ENCODE measurements at regions not wholly inside any gene's neighbourhood (a gene's known extent, or its start where the extent isn't known, plus 50 kb on each side); places are given as distances from the start of the nearest gene placed in this dataset.

- in situ Hi-C loops (cut with HindIII; ENCODE audit: low sequenced_read_pairs), result no loop called here
Observed at GRCh38 chr12:69027411-69027881, 94.5 kb upstream of the CPM start.

DNA sequence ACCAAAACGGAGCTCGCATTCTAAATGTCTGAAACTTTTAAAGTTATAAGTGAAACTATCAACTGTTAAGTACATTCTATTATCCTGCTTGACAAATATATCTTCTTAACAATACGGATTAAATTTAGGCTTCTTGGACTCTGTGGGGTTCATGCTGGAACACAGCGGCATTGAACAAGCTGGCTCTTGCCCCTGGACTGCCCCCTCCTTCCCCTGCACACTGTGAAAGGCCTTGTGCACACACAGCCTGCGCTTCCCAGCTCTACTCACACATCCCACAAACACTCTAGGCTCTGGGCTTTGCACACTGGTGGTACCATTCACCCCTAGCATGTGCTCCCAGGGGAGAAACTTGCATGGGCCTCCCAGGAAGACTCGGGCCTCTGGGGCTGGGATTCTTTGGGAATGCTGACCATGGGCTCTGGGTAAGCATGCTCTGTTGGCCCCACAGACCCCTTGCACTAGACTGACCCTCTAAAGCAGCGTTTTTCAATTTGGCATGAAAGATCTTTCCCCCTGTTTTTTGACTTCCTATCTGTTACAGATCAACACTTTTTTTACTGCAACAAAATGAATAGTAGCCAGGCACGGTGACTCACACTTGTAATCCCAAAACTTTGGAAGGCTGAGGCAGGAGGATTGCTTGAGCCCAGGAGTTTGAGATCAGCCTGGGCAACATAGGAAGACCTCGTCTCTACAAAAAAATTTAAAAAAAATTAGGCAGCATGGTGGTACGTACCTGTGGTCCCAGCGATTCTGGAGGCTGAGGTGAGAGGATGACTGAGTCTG lies 96.2 kb upstream of the CPM start:
- in situ Hi-C loops (cut with HindIII; ENCODE audit: low sequenced_read_pairs), result no loop called here

DNA sequence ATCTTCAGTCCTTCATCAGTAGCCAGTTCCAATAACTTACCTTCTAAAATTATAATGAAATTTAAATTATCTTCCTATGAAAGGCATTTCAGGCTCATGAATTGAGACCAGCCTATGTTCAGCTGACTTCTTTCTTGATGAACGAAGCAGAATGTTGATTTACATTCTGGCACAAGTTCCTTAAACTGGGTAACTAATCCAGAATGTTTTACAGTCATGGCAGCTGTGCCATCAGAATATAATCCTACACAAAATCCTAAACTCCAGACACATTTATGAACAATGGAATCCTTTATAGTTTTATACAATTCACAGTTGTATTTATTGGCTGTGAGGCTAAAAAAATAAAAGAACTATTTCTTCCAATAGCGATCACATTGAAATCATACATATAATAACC lies 97.3 kb upstream of the CPM start:
- in situ Hi-C loops (cut with HindIII; ENCODE audit: low sequenced_read_pairs), result no loop called here

DNA sequence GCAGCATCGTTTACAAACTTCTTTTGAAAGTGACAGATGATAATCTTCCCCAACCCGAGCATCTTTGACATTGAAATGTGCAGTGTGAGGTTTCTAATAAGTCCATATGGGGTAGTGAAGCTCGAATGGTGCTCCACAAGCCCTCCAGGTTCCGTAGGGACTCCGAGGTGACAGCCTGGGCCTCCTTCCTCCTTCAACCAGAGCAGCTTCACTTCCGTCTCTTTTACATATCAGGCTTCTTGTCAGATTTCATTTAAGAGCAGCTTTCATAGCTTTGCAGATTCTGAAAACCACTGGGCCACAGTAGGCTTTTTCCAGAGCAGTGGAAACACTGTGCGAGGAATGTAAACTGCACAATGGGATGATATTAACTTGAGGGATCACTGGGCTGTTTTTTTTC lies 103.6 kb upstream of the CPM start:
- in situ Hi-C loops (cut with HindIII; ENCODE audit: low sequenced_read_pairs), result no loop called here

DNA sequence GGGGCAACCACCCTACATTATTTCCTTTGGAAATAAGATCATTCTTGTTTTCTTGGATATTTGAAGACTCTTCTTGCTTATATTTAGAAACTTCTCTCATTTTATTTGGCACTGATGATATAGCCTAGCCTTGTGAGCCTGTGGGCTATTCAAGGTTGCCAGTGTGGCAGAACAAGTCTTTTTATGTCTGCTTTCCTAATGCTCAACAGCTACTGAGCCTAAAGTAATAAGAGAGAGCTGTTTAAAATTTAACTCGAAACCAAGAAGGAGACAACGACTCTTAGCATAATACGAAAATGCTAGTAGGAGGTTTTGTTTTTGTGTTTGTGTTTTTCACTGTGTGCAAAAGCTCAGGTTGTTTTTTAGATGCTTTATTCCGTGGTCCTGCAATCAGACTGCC lies 104.0 kb upstream of the CPM start:
- in situ Hi-C loops (cut with HindIII; ENCODE audit: low sequenced_read_pairs), result no loop called here

- in situ Hi-C loops (cut with HindIII; ENCODE audit: low sequenced_read_pairs), result no loop called here
Observed at GRCh38 chr12:69039911-69040310, 106.9 kb upstream of the CPM start.

- in situ Hi-C loops (cut with HindIII; ENCODE audit: low sequenced_read_pairs), result no loop called here
Observed at GRCh38 chr12:69042557-69042956, 109.6 kb upstream of the CPM start.

GRCh38 chr12:69042970-69043369 lies 110.0 kb upstream of the CPM start:
- in situ Hi-C loops (cut with HindIII; ENCODE audit: low sequenced_read_pairs), result no loop called here

- in situ Hi-C loops (cut with HindIII; ENCODE audit: low sequenced_read_pairs), result loop anchor here (5.0 kb wide), 1 partner anchor 63 kb away; no protein-coding TSS in a partner anchor
Observed at GRCh38 chr12:69044887-69045286, 111.9 kb upstream of the CPM start.

DNA sequence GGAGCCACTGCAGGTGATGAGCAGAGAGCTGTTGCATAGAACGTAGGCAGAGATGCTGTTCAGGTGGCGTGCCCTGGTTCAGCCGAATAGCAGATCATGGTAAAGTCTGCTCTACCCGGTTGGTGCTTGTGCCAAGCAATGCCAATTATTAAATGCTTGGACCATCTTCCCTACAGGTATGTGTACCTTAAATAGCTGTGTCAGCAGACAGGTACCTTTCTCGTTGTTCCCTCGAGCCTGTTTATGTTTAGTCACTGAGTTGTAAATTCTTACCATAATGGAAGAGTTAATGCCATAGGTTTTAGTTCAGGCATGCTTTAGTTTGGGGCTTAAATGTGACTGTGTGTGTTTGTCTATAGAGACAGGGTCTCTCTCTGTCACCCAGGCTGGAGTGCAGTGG lies 112.5 kb upstream of the CPM start:
- in situ Hi-C loops (cut with HindIII; ENCODE audit: low sequenced_read_pairs), result loop anchor here (5.0 kb wide), 1 partner anchor 63 kb away; no protein-coding TSS in a partner anchor

DNA sequence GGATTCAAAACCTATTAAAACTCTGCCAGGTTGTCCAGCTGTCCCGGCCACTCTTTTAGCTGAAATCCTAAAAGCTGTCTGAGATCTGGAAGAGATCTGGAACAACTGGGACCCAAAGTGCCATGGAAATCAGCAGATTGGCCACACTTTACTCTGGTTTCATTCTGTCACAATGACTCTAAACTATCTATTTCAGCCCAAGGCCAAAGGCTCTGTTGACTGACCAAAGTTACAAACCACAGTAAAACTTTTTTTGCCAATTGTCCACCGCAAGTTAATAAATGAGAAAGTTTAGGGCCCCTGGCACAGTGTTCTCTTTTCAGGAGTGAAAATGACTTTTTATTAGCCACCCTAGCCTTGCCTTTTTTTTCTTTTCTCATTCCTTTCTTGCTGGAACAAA lies 113.4 kb upstream of the CPM start:
- in situ Hi-C loops (cut with HindIII; ENCODE audit: low sequenced_read_pairs), result loop anchor here (5.0 kb wide), 1 partner anchor 64 kb away; no protein-coding TSS in a partner anchor

- in situ Hi-C loops (cut with HindIII; ENCODE audit: low sequenced_read_pairs), result loop anchor here (5.0 kb wide), 1 partner anchor 65 kb away; no protein-coding TSS in a partner anchor
Observed at GRCh38 chr12:69046920-69047319, 113.9 kb upstream of the CPM start.

DNA sequence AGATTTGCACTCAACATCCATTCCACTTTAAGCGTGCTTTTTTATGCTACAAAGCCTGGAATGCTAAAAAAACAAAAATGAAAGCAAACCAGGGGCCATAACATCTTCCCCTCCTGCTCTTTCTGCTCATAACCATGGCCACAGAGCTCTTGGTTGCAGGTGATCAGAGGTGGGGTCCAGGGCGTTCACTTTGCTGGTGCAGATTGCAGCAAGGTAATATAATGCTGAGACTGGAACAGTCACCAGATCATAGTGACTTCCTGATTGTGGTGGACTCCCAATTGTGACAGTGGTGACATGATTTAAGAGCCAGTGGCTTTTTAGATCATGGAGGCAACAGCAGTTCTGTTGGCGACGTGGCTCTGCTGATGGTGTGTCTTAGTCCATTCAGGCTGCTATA lies 115.0 kb upstream of the CPM start:
- in situ Hi-C loops (cut with HindIII; ENCODE audit: low sequenced_read_pairs), result loop anchor here (5.0 kb wide), 1 partner anchor 66 kb away; no protein-coding TSS in a partner anchor

GRCh38 chr12:69049855-69050254 lies 116.9 kb upstream of the CPM start:
- in situ Hi-C loops (cut with HindIII; ENCODE audit: low sequenced_read_pairs), result loop anchor here (5.0 kb wide), 1 partner anchor 68 kb away; no protein-coding TSS in a partner anchor

- in situ Hi-C loops (cut with HindIII; ENCODE audit: low sequenced_read_pairs), result no loop called here
Observed at GRCh38 chr12:69052613-69053408, 119.8 kb upstream of the CPM start.

DNA sequence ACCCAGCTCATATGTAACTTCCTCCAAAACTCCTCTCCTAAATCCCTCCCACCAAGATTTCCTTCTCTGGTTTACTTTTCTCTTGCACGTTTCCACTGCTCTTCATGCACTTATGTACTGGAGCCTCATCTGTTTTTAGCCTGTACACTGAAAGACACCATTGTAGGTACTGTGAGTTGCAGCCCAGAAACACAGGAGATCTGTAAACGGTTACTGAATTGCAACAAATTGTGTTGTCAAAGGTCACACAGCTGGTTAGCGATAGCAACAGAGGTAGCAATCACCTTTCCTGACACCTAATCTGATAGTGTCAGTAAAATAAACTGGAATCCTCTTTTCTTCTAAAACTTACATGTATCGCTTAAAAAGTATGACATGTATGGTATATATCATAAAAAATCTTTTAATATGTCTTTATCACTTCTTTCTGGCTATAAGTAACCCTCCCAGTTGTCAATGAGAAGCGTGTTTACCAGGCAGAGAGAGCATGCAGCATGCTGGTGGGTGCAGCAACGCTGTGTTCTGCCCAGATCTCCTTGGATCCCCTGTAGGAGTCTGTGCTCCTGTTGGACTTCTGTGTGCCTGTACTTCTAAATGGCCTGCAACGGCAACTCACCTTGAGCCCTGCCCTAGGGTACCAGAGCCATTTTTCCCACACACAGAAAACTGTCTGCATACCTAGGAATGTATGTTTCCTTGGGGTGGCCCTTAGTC lies 121.5 kb upstream of the CPM start:
- in situ Hi-C loops (cut with HindIII; ENCODE audit: low sequenced_read_pairs), result loop anchor here (5.0 kb wide), 1 partner anchor 187 kb away; no protein-coding TSS in a partner anchor

- in situ Hi-C loops (cut with HindIII; ENCODE audit: low sequenced_read_pairs), result loop anchor here (5.0 kb wide), 1 partner anchor 188 kb away; no protein-coding TSS in a partner anchor
Observed at GRCh38 chr12:69055280-69055679, 122.3 kb upstream of the CPM start.

- in situ Hi-C loops (cut with HindIII; ENCODE audit: low sequenced_read_pairs), result loop anchor here (5.0 kb wide), 1 partner anchor 188 kb away; no protein-coding TSS in a partner anchor
Observed at GRCh38 chr12:69055706-69056105, 122.7 kb upstream of the CPM start.

GRCh38 chr12:69056743-69057515 lies 124.0 kb upstream of the CPM start:
- in situ Hi-C loops (cut with HindIII; ENCODE audit: low sequenced_read_pairs), result loop anchor here (5.0 kb wide), 1 partner anchor 190 kb away; no protein-coding TSS in a partner anchor

GRCh38 chr12:69057742-69058141 lies 124.8 kb upstream of the CPM start:
- in situ Hi-C loops (cut with HindIII; ENCODE audit: low sequenced_read_pairs), result loop anchor here (5.0 kb wide), 1 partner anchor 190 kb away; no protein-coding TSS in a partner anchor

Measured in endothelial cell of hepatic sinusoid (primary cell).